Keratinocyte (primary cell): ENCODE measurements at regions not wholly inside any gene's neighbourhood (a gene's known extent, or its start where the extent isn't known, plus 50 kb on each side); places are given as distances from the start of the nearest gene placed in this dataset.

Experiments used
- DNase-seq: peaks from one replicate; pipeline ENCODE4 v3.0.0-alpha.2; 2011; ENCODE audit warnings: low read depth, missing footprints, low spot score
- FAIRE-seq: peaks from 2 replicates; lab custom pipeline; 2011; peaks lifted over from hg19 to GRCh38; lab: Jason Lieb, UNC
- H2AFZ ChIP-seq: 2 replicates; pipeline ENCODE4 v1.6.0; 2012; ENCODE audit warnings: low read length, control low read depth, inconsistent platforms; ENCODE audit not compliant: control insufficient read depth
- H3K27ac ChIP-seq: 2 replicates; pipeline ENCODE4 v1.5.1; 2011; ENCODE audit warnings: low read length; ENCODE audit not compliant: control insufficient read depth, insufficient read depth
- H3K27me3 ChIP-seq: 3 replicates; pipeline ENCODE4 v1.6.0; 2011; ENCODE audit warnings: low read length; ENCODE audit not compliant: control insufficient read depth, insufficient read depth; ENCODE audit errors: extremely low read depth
- H3K36me3 ChIP-seq, 2 experiments: 2 replicates in 1 of 2; 3 replicates in 1 of 2; pipeline ENCODE4 v1.5.1; 2011; ENCODE audit warnings: low read length in 2 of 2, mild to moderate bottlenecking in 1 of 2; ENCODE audit not compliant: control insufficient read depth in 2 of 2, insufficient read depth in 2 of 2; ENCODE audit errors: extremely low read depth in 1 of 2
- H3K4me1 ChIP-seq: 3 replicates; pipeline ENCODE4 v1.5.1; 2011; ENCODE audit warnings: low read length; ENCODE audit not compliant: control insufficient read depth, insufficient read depth; ENCODE audit errors: extremely low read depth
- H3K4me2 ChIP-seq: 3 replicates; pipeline ENCODE4 v1.6.0; 2011; ENCODE audit warnings: low read depth, low read length; ENCODE audit not compliant: control insufficient read depth, insufficient read depth; ENCODE audit errors: extremely low read depth
- H3K4me3 ChIP-seq, 3 experiments: fragments of 200-600 bp in 1 of 3; sonication (generic) in 1 of 3; 2 replicates in 2 of 3; 3 replicates in 1 of 3; pipeline ENCODE4 v1.5.1; 2011 to 2016; ENCODE audit warnings: low read length in 3 of 3, mild to moderate bottlenecking in 3 of 3, control low read depth in 2 of 3, inconsistent platforms in 1 of 3, low read depth in 1 of 3, mixed read lengths in 1 of 3, mixed run types in 1 of 3, moderate library complexity in 1 of 3; ENCODE audit not compliant: control insufficient read depth in 2 of 3, insufficient read depth in 2 of 3; ENCODE audit errors: extremely low read depth in 1 of 3
- H3K79me2 ChIP-seq: 2 replicates; pipeline ENCODE4 v1.6.0; 2012; ENCODE audit warnings: low read length; ENCODE audit not compliant: control insufficient read depth, insufficient read depth
- H3K9ac ChIP-seq: 3 replicates; pipeline ENCODE4 v1.6.0; 2011; ENCODE audit warnings: low read length; ENCODE audit not compliant: control insufficient read depth, insufficient read depth; ENCODE audit errors: extremely low read depth
- H3K9me1 ChIP-seq: 3 replicates; pipeline ENCODE4 v1.6.0; 2011; ENCODE audit warnings: low read length; ENCODE audit not compliant: control insufficient read depth, insufficient read depth; ENCODE audit errors: extremely low read depth
- H3K9me3 ChIP-seq: 2 replicates; pipeline ENCODE4 v1.5.1; 2012; ENCODE audit warnings: low read depth, low read length; ENCODE audit not compliant: control insufficient read depth
- H4K20me1 ChIP-seq: 3 replicates; pipeline ENCODE4 v1.6.0; 2011; ENCODE audit warnings: low read length; ENCODE audit not compliant: control insufficient read depth, insufficient read depth; ENCODE audit errors: extremely low read depth
- EZH2 ChIP-seq: IDR thresholded peaks from one replicate; pipeline ENCODE4 v1.6.1; 2012; ENCODE audit warnings: inconsistent platforms, mild to moderate bottlenecking, low read length, moderate library complexity
- dilution Hi-C: fragments of 300-500 bp; cut with MboI; formaldehyde crosslinking; loops from one replicate; pipeline ENCODE4 v1.7.0; 2020; ENCODE audit warnings: low sequenced_read_pairs; ENCODE audit not compliant: extremely low pct_ligation_motif_present
- TF ChIP-seq, protein P1 (sequence below), 3 experiments: IDR thresholded peaks in 1 of 3; conservative IDR thresholded peaks in 1 of 3; optimal IDR thresholded peaks in 1 of 3; 2 replicates in 2 of 3; 3 replicates in 1 of 3; pipeline versions ENCODE3 to v1.5.1; 2011; ENCODE audit warnings: low read length in 3 of 3, mild to moderate bottlenecking in 3 of 3, moderate library complexity in 2 of 3, control low read depth in 1 of 3, inconsistent platforms in 1 of 3; ENCODE audit not compliant: insufficient read depth in 2 of 3; ENCODE audit errors: extremely low read depth in 1 of 3

DNA sequence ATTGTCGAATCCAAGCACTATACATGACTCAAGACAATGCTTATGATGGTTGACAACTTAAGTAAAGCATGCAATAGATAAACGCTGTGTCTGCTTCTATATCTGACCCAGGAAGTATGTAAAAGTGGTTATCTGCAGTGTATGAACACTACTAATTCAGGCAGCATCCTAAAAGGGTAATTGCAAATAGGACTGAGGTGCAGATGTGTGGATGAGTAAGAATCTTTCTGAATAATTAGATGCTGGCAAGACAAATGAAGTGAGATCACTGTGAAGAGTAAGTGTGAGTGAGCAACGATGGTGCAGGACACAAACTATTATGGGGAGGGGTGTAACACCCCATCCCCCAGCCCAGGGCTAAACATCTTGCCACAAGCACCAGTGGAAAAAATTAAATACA lies 195.7 kb upstream of the CHRNA7 start:
- no peak for FAIRE-seq
- dilution Hi-C loops = no loop called here

DNA sequence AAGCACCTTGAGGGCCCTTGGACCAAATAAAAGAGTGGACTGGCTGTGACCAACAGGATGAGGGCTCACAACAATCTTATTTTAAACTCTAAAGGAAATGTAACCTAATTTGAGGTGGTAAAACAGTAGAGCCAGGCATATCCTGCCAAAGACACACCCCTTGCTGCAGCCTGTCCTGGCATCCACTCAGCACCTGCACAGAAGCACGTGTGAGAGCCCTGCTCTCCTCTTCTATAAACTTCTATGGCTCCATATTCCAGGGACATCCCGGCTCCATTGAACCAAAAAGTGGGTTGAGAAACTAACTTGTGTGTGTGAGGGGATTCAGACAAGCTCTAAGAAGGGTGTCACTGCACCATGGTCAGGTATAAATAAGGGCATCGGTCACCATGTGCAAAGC lies 190.9 kb upstream of the CHRNA7 start:
- Histone ChIP-seq H3K4me2 (no peak overlapping the region), H3K4me3 (no peak overlapping the region), H3K27me3 (no peaks in the 10 kb centered on the region), H4K20me1 (no peaks in the 10 kb centered on the region), H3K79me2 (no peaks in the 10 kb centered on the region), H3K9me1 (no peaks in the 10 kb centered on the region), H2AFZ (no peak overlapping the region), H3K9me3 (no peaks in the 10 kb centered on the region), H3K9ac (no peak overlapping the region), H3K4me1 (no peaks in the 10 kb centered on the region), H3K27ac (no peak overlapping the region), H3K36me3 (no peaks in the 10 kb centered on the region)
- TF ChIP-seq, protein P1, sequence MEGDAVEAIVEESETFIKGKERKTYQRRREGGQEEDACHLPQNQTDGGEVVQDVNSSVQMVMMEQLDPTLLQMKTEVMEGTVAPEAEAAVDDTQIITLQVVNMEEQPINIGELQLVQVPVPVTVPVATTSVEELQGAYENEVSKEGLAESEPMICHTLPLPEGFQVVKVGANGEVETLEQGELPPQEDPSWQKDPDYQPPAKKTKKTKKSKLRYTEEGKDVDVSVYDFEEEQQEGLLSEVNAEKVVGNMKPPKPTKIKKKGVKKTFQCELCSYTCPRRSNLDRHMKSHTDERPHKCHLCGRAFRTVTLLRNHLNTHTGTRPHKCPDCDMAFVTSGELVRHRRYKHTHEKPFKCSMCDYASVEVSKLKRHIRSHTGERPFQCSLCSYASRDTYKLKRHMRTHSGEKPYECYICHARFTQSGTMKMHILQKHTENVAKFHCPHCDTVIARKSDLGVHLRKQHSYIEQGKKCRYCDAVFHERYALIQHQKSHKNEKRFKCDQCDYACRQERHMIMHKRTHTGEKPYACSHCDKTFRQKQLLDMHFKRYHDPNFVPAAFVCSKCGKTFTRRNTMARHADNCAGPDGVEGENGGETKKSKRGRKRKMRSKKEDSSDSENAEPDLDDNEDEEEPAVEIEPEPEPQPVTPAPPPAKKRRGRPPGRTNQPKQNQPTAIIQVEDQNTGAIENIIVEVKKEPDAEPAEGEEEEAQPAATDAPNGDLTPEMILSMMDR (optimal IDR thresholded peaks at IDR 0.05 in 1 of 3, IDR thresholded peaks at IDR 0.05 in 1 of 3, conservative IDR thresholded peaks at IDR 0.05 in 1 of 3; ENCODE audit: extremely low read depth in 1 of 3, insufficient read depth in 2 of 3, low read length in 3 of 3) = no peak
- no peak for TF ChIP-seq EZH2
- DNase-seq (no peak), FAIRE-seq (no peak)
- dilution Hi-C loops = no loop called here

More for the DNA sequence above, 195.7 kb upstream of the CHRNA7 start:
- Histone ChIP-seq H3K9ac (no peak overlapping the region), H3K27me3 (no peaks in the 10 kb centered on the region), H3K9me3 (no peaks in the 10 kb centered on the region), H2AFZ (no peak overlapping the region), H3K4me3 (no peak overlapping the region), H3K27ac (no peak overlapping the region), H3K79me2 (no peaks in the 10 kb centered on the region), H3K4me1 (no peaks in the 10 kb centered on the region), H3K36me3 (no peaks in the 10 kb centered on the region), H4K20me1 (no peaks in the 10 kb centered on the region), H3K9me1 (no peaks in the 10 kb centered on the region), H3K4me2 (no peak overlapping the region)
- no peak for TF ChIP-seq EZH2
- TF ChIP-seq, protein P1 (optimal IDR thresholded peaks at IDR 0.05 in 1 of 3, IDR thresholded peaks at IDR 0.05 in 1 of 3, conservative IDR thresholded peaks at IDR 0.05 in 1 of 3; ENCODE audit: extremely low read depth in 1 of 3, insufficient read depth in 2 of 3, low read length in 3 of 3) = no peak
- DNase-seq = no peak
